ENCODE measurements at regions not wholly inside any gene's neighbourhood (a gene's known extent, or its start where the extent isn't known, plus 50 kb on each side); places are given as distances from the start of the nearest gene placed in this dataset.

- TF ChIP-seq CEBPB (IDR thresholded peaks at IDR 0.05; ENCODE audit: low read depth, low read length) (no peak), HDAC6 (IDR thresholded peaks at IDR 0.05; ENCODE audit: low read depth, low read length) (no peak), SP2 (IDR thresholded peaks at IDR 0.05; ENCODE audit: low read length) (no peak), CTCF (IDR thresholded peaks at IDR 0.05; ENCODE audit: control extremely low read depth in 1 of 3, insufficient read depth in 1 of 3, low read depth in 1 of 3, low read length in 3 of 3) (no peak), POLR2AphosphoS5 (IDR thresholded peaks at IDR 0.05; ENCODE audit: low read depth, low read length) (no peak), ZNF274 (IDR thresholded peaks at IDR 0.05; ENCODE audit: borderline replicate concordance, extremely low read depth, low read length) (no peak), POLR2A (IDR thresholded peaks at IDR 0.05; ENCODE audit: control extremely low read depth in 1 of 2, low read depth in 2 of 2, low read length in 2 of 2) (no peak), CBX5 (IDR thresholded peaks at IDR 0.05; ENCODE audit: low read depth, low read length) (no peak), SP1 (IDR thresholded peaks at IDR 0.05; ENCODE audit: low read depth, low read length) (no peak)
These were observed 401.9 kb downstream of the PCDH20 start for GRCh38 chr13:61013796-61014195.
